ENCODE measurements at regions not wholly inside any gene's neighbourhood (a gene's known extent, or its start where the extent isn't known, plus 50 kb on each side); places are given as distances from the start of the nearest gene placed in this dataset.

DNA sequence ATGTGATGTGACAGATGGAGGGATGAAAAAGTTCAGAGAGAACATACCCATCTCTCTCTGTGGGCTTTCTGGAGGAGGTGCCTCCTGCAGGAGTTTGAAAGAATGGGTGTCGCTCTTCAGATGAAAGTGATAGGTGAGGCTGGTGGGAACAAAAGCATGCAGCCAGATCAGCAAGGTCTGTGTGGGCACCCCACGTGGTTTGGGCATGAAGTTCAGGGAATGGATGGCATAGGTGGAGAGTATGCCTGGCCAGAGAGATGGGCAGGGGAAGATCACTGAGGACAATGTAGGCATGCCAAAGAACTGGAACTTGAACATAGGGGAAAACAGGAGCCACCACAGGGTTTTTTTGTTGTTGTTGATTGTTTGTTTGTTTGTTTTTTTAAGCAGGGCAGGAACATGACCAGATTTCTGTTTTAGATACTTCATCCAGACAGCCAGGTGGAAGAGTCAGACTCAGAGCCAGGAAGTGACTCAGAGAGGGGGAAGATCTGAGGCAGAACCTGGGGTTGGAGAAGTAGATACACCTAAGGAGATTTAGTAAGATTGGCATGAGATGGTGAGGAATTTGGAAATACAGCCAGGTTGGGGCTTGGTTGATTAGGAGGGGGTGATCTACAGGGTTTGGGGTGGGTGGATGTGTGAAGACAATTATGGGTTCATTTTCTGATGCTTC lies 64.8 kb upstream of the CLSTN2 start:
- no peak for DNase-seq (ENCODE audit: low read depth)

DNA sequence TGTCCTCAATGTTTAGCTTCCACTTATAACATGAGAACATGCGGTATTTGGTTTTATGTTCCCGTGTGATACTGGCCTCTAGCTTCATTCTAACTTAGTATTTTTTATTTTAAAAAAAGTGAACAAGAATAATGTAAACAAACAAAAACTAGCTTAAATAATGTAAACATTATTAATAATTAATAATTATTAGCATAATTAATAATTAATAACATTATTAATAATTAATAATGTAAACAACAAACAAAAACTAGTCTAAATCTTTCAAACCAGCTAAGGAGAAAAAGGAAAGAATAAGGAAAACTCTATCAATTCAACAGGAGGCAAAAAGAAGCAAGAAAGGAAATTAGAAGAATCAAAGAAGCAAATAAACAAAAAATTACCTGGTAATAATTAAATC lies 66.2 kb upstream of the CLSTN2 start:
- no peak for DNase-seq (ENCODE audit: low read depth)

GRCh38 chr3:139848660-139849059 lies 86.3 kb upstream of the CLSTN2 start:
- no peak for DNase-seq (ENCODE audit: low read depth)

GRCh38 chr3:139846729-139847128 lies 88.3 kb upstream of the CLSTN2 start:
- peak; percentile 37 for DNase-seq (ENCODE audit: low read depth)

DNA sequence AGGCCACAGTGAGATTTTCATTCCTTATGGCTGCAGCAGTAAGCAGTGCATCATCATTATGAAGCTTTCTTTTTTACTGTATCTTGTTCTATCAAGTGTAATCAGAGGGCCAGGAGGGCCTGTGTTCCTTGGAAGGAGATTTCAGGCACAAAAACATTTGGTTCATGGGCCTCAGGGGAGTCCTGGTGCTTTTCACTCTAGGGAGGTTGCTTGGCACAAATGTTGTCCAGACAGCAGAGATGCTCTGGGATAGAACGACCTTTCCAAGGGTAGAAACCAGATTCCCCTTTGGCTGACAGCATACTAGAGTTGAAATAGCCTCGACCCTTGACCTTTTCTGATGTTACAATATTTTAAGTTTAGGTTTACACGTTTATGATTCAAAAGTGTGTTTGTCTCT lies 95.3 kb upstream of the CLSTN2 start:
- no peak for DNase-seq (ENCODE audit: low read depth)

DNA sequence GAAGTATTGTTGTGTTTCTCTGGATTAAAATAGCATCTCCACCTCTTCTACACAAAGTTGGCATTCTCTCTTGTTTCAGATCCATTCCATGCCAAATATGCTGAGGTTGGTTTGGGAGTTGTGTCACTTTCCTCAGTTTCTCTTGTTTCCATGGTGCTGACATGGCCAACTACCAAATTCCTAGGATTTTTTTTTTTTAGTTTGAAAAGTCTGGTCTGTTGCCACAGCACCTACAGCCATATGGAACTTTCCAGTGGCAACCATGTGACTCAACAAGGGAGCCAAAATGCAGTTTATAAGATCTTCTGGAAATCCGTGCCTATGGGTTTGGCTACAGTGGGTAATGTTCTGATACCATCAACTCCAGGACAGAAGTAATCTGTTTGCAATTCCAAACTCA lies 96.0 kb upstream of the CLSTN2 start:
- no peak for DNase-seq (ENCODE audit: low read depth)

GRCh38 chr3:139838269-139838957 lies 96.6 kb upstream of the CLSTN2 start:
- DNase-seq (ENCODE audit: low read depth): no peak

DNA sequence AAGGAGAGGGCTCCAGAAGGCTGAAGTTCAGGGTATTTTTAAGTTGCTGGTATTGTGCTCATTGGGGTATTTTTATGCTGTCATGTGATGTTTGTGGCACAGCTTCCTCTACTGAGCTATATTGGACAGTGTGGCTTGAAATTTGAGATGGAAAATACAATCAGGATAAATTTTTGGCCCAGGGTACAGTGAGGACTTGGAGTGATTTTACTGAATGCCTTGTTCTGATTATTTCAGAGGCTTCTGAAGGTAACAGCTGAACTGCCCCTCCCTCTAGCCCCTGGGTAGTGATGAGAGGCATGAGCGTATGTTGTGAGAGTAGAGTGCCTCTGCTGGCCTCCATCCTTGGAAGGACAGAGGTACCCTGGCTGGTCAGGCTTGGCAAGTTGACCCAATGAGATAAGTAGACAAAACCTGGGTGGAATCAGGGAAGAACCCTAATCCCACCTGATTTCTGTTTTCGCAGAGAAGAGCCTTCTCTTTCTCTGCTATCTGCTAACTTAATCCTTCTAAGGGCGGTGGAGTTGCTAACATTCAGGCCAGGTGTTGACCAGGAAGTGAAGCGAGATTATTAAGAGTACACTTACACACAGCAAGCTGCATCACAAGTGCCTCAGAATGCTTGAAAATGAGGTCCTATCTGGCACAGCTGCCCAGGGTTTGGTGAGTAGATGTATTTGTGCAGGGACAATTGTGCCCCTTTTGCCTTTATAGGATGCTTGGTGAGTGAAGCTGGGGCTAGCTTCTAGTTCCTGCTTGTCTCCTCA lies 98.1 kb upstream of the CLSTN2 start:
- peak; percentile 80 for DNase-seq (ENCODE audit: low read depth)

GRCh38 chr3:139835830-139836683 lies 98.9 kb upstream of the CLSTN2 start:
- DNase-seq (ENCODE audit: low read depth): peak; percentile 76

- DNase-seq (ENCODE audit: low read depth): no peak
These were observed 102.0 kb upstream of the CLSTN2 start for GRCh38 chr3:139832998-139833397.

DNA sequence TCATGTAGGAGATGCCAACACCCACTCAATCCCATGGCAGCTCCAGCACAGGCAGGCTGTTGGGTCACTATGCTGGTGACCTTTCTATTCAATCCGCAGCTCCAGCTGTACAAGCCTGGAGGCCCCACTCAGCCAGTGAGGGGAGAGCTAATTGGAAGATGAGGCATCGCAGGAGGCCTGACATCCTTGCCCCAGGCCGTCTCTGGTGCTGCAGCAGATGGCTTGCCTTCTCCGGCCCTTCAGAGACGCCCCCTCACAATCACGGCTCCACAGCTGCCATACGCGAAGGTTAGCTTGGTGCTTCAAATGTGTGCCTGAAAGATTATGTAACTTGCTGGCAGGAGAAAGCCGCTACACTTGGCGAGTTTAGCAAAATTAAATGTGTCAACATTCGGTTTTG lies 104.2 kb upstream of the CLSTN2 start:
- DNase-seq (ENCODE audit: low read depth): peak; percentile 15

GRCh38 chr3:139827833-139828232 lies 107.2 kb upstream of the CLSTN2 start:
- DNase-seq (ENCODE audit: low read depth): no peak

DNA sequence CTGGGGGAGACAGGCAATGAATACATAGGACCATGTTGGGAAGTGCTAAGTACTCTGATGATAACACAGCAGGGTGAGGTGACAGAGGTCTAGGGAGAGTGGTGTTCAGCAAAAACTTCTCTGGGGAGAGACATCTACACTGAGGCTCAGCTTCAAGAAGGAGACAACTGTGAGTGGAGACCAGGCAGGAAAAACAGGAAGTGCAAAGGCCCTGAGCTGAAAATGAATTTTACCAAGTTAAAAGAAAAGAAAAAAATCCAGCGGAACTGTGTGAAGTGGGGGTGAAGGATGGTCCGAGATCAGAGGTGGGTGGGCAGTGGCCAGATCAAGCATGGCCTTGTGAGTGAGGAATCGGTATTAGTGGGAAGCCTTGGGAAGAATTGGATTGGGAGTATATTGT lies 110.1 kb upstream of the CLSTN2 start:
- DNase-seq (ENCODE audit: low read depth): no peak

- no peak for DNase-seq (ENCODE audit: low read depth)
These were observed 120.3 kb upstream of the CLSTN2 start for GRCh38 chr3:139814646-139815045.

DNA sequence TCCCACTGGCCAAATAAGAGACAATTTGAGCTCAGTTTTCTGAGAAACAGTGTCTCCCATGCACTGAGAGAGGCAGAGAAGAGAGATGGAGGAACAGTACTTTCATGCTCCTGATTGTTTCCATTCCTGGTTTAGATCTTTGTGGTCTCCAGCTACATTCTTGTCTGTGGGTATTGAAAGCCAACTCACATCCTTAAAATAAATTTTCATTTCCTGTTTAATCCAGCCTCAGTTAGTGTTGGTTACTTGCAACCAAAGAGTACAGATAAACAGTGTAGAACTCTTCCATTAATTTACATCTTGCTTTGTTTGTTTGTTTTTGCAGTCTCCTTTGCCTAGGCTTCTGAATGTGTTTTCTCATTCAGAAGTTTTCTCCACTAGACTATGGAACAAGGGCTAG lies 123.7 kb upstream of the CLSTN2 start:
- DNase-seq (ENCODE audit: low read depth): peak; percentile 48

DNA sequence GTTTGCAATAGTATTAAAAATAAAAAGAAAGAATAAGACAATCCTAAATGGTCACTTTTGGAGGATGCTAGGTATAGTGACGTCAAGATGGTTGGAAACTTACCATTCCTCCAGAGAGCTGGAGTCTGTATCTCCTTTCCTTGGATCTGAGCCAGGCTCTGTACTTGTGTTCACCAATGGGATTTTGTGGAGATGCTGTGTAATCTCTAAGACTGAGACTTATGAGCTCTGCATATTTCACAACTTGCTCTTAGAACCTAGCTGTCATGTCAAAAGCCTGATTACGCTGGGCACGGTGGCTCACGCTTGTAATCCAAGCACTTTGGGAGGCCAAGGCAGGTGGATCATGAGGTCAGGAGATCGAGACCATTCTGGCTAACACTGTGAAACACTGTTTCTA lies 126.8 kb upstream of the CLSTN2 start:
- no peak for DNase-seq (ENCODE audit: low read depth)

- DNase-seq (ENCODE audit: low read depth): no peak
These were observed 125.5 kb upstream of the NMNAT3 start for GRCh38 chr3:139803294-139803693.

GRCh38 chr3:139797724-139798343 lies 120.1 kb upstream of the NMNAT3 start:
- peak; percentile 70 for DNase-seq (ENCODE audit: low read depth)

GRCh38 chr3:139794469-139795265 lies 116.9 kb upstream of the NMNAT3 start:
- DNase-seq (ENCODE audit: low read depth): no peak

DNA sequence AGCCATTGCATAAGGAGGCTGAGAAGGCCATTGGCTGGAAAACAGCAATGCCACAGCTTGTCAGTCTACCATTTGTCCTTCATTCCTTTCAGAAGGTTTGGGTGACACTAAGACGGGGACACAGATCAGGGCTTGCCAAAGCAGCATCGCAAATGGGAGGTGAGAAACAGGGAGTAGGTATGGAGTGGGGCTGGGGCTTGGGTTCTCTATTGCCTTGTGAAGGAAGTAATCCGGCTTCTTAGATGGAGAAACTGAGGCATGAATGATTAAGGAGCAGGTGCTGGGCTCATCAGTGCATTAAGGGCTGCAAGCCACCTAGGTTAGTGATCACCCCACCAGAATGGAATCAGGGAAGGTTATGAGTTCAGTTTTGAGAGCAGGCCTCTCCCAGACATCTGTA lies 115.6 kb upstream of the NMNAT3 start:
- DNase-seq (ENCODE audit: low read depth): no peak
